Fibroblast of skin of left biceps (primary cell): ENCODE measurements at regions not wholly inside any gene's neighbourhood (a gene's known extent, or its start where the extent isn't known, plus 50 kb on each side); places are given as distances from the start of the nearest gene placed in this dataset.
"Not testable (repeated sequence)": the region's sequence is repeated elsewhere in the genome, so short reads cannot be mapped to it uniquely, and the experiment has no call there.

Source experiments
- DNase-seq, 2 experiments: peaks; one replicate each; pipeline ENCODE4 v3.0.0-alpha.2; 2013; ENCODE audit warnings: low read depth in 2 of 2

- DNase-seq, result no peak
Measured at GRCh38 chr10:108970016-108970415, 953.3 kb downstream of the XPNPEP1 start.

DNA sequence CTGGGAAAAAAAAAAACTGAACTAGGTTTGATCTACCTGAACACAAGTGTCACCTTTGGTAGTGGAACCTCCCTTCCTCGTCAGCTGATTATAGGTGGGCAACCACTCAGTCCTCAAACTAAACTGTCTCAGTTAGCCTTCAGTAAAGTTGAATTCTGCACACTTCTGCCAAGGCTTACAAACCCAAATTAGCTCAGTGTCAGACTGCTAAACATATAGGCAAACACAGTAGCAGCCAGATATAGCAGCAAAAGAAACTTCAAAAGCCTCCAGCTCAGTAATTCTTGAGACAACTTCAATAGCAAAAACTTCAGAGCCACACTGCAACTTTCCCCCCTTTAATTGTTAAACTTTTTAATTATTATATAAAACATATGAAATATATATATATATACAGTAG lies 956.9 kb downstream of the XPNPEP1 start:
- no peak for DNase-seq

GRCh38 chr10:108966005-108966404 lies 957.3 kb downstream of the XPNPEP1 start:
- no peak for DNase-seq

DNA sequence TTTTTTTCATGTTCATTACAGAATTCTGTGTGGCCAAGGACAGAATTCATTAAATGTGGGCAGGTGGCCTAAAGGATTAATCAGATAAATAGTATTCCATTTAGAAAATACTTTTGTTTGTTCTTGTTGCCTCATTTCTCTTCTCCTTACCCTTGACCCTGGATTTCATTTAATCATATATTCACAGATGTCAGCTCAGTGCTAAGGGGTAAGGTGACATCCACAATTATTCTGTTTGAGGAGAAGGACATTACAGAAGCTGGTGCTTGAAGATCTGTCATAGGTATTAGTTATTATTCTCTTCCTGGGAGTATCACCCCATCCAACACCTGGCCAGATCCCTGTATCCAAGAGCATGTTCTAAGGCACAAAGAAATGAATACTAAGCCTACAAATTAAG lies 961.1 kb downstream of the XPNPEP1 start:
- no peak for DNase-seq

DNA sequence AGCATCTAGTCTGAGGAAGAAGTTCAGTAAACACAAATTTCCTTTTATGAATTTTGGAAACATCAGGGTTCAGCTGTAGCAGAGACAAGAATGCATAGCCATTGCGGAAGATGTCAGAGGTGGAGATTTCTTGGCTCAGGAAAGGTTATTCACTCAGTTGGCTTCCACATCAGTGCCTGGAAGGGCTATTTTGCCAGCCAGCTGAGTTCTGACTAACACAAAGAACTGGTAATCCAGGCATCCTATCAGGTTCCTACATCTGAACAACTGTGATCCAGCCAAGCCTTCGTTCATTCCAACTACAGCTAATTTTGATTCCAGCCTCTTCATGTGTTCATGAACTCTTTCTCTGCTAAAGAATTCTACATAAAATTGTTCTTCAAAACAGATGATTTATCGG lies 965.6 kb downstream of the XPNPEP1 start:
- no peak for DNase-seq

DNA sequence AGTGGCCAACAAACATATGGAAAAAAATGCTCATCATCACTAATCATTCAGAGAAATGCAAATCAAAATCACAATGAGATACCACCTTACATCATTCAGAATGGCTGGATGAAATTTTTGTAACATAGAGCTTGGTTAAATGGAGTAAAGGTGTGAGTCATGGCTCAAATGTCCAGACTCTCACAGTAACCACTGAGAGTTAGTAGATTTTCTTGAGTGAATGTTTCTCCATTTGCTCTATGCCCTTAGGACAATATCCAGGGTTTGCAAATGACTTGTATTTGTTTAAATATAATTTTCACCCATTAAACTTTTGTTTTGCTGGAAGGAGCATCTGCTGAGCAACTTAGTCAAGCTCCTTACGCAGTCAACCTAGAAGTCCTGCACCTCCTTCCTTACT lies 967.2 kb downstream of the XPNPEP1 start:
- DNase-seq, result no peak

DNA sequence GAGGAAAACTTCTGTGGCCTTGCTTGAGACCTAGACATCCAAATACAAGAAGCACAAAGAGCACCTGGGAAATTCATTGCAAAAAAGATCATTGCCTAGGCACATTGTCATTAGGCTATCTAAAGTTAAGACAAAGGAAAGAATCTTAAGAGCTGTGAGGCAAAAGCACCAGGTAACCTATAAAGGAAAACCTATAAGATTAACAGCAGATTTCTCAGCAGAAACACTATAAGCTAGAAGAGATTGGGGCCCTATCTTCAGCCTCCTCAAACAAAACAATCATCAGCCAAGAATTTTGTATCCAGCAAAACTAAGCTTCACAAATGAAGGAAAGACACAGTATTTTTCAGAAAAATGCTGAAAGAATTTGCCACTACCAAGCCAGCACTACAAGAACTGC lies 1003.3 kb downstream of the XPNPEP1 start:
- not testable (repeated sequence) for DNase-seq

GRCh38 chr10:108913300-108913699 lies 1010.0 kb downstream of the XPNPEP1 start:
- no peak for DNase-seq

- peak in 1 of 2 experiments; percentile 23 for DNase-seq
Measured at GRCh38 chr10:108911814-108912541, 1011.3 kb downstream of the XPNPEP1 start.

- no peak for DNase-seq
Measured at GRCh38 chr10:108908096-108908495, 1015.2 kb downstream of the XPNPEP1 start.

- no peak for DNase-seq
Measured at GRCh38 chr10:108905821-108906220, 1017.5 kb downstream of the XPNPEP1 start.

DNA sequence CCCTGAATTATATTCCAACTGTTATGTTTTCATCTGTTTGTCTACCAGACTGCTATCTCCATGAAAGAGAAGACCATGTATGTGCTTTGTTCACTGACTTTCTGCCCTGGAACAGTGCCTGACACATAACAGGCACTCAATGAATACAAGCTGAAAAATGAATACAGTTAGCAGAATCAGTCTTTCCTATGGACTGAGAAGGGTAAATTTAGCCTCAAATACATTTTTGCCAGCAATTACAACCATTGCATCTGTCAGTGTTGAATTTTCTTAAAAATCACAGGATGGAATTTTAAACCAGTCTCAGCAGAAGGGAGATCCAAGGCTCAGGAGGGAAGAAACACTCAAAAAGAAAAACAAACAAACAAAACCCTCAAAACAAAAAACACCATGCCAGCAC lies 1018.1 kb downstream of the XPNPEP1 start:
- DNase-seq, result no peak

DNA sequence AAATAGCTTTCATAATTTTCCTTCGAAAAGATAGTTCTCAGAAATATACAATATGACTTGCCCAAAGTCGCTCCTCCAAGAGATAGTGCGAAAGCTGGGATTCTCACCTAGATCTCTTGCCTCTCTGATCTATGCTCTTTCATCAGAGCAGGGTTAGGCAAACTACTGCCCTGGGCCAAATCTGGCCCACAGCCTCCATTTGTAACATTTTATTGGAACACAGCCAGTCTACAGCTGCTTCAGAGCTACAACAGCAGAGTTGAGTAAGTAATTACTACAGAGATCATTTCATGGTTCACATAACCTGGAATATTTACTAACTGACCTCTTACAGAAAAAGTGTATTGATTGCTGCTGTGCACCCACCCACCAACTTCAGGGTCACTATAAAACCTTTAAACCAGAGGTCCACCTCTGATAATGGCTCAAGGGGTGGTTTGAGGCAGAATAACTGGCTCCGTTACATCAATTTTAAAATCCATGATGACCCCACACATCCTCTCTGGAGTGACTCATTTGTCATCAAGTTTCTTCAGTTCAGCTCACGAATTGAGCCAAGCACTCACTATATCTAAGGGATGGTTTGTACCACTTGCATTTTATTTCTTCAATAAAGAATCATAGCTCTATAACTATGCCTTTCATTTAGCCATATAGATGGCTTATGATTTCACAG lies 1019.0 kb downstream of the XPNPEP1 start:
- DNase-seq, result no peak

GRCh38 chr10:108902619-108903285 lies 1020.6 kb downstream of the XPNPEP1 start:
- no peak for DNase-seq

- DNase-seq, result no peak
Measured at GRCh38 chr10:108901781-108902618, 1021.3 kb downstream of the XPNPEP1 start.

DNA sequence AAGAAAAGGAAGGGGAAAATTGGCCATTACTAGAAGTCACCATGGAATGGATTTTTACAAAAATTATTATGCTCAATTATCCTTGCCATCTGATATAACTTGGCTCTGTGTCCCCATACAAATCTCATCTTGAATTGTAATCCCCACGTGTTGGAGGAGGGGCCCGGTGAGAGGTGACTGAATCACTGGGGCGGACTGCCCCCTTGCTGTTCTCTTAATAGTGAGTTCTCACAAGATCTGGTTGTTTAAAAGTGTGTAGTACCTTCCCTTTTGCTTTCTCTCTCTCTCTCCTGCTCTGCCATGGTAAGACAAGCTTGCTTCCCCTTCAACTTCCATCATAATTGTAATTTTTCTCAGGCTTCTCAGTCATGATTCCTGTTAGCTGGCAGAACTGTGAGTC lies 1023.6 kb downstream of the XPNPEP1 start:
- DNase-seq, result no peak

GRCh38 chr10:108894402-108895301 lies 1028.7 kb downstream of the XPNPEP1 start:
- no peak for DNase-seq

DNA sequence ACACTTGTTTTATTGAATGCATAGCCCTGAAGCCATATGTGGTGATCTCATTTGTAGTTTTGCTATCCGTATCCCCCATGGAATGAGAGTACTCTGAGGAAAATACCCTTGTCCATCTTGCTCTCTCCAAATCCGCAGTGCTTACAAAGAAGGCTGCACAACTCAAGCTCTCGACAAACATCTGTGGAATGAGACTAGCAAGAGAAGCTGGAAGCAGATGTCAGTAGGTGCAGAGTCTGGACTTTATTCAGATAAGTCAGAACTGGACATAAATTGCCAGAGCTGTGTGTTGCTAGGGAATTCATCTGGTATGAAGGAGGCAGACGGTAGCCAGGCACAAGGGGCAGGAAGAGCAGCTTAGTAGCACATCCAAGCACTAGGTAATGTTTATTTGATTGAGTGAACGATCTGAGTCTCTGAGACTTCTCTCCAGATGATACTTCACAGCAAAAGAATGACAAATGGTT lies 1046.2 kb downstream of the XPNPEP1 start:
- DNase-seq, result peak; percentile 25 to 34

DNA sequence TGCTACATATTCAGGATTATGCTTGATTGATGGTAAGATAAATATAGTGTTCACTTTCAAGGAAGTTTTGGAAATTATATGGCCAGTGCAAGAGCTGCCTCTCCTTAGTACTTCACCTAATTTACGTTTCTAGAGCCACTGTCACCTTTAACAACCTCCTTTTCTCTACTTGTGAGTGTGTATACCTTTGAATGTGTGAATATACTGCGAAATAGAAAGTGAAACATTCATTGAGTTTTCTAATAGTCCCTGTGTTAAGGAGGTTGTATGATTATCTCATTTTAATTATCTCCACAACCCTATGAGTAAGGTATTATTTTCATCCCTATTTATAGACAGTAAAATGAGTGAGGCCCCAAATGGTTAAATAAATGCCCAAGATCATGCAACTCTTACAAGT lies 1050.5 kb downstream of the XPNPEP1 start:
- no peak for DNase-seq

GRCh38 chr10:108868881-108869280 lies 1054.4 kb downstream of the XPNPEP1 start:
- no peak for DNase-seq
